HG02642 (cell line): ENCODE measurements at regions not wholly inside any gene's neighbourhood (a gene's known extent, or its start where the extent isn't known, plus 50 kb on each side); places are given as distances from the start of the nearest gene placed in this dataset.

Experiments
- ATAC-seq: cut with Tn5 transposase; IDR thresholded peaks from one replicate; pipeline ENCODE4 v1.9.1; 2021; ENCODE audit warnings: mild to moderate bottlenecking; ENCODE audit not compliant: unreplicated experiment, poor library complexity

- no peak for ATAC-seq
These were observed 81.7 kb upstream of the PDE10A start for GRCh38 chr6:165744555-165745228.

- no peak for ATAC-seq
These were observed 80.4 kb upstream of the PDE10A start for GRCh38 chr6:165743366-165743898.

- ATAC-seq: no peak
These were observed 79.0 kb upstream of the PDE10A start for GRCh38 chr6:165742047-165742446.

- no peak for ATAC-seq
These were observed 74.4 kb upstream of the PDE10A start for GRCh38 chr6:165737396-165737795.

- no peak for ATAC-seq
These were observed 72.0 kb upstream of the PDE10A start for GRCh38 chr6:165735065-165735464.

- ATAC-seq: no peak
These were observed 70.4 kb upstream of the PDE10A start for GRCh38 chr6:165733489-165733791.

- peak; percentile 76 for ATAC-seq
These were observed 69.9 kb upstream of the PDE10A start for GRCh38 chr6:165732696-165733488.

GRCh38 chr6:165729307-165729936, 66.4 kb upstream of the PDE10A start:
- peak; percentile 47 for ATAC-seq

GRCh38 chr6:165728216-165728615, 65.2 kb upstream of the PDE10A start:
- ATAC-seq: no peak

- ATAC-seq: no peak
These were observed 63.9 kb upstream of the PDE10A start for GRCh38 chr6:165726965-165727381.

GRCh38 chr6:165726290-165726875, 63.3 kb upstream of the PDE10A start:
- ATAC-seq: no peak

GRCh38 chr6:165725201-165725600, 62.2 kb upstream of the PDE10A start:
- ATAC-seq: no peak

- ATAC-seq: no peak
These were observed 60.3 kb upstream of the PDE10A start for GRCh38 chr6:165723326-165723725.

- no peak for ATAC-seq
These were observed 59.0 kb upstream of the PDE10A start for GRCh38 chr6:165722022-165722421.

GRCh38 chr6:165721356-165721755, 58.3 kb upstream of the PDE10A start:
- no peak for ATAC-seq

GRCh38 chr6:165718491-165718891, 55.5 kb upstream of the PDE10A start:
- no peak for ATAC-seq

GRCh38 chr6:165717732-165718465, 54.9 kb upstream of the PDE10A start:
- no peak for ATAC-seq

GRCh38 chr6:165716886-165717285, 53.8 kb upstream of the PDE10A start:
- no peak for ATAC-seq

- ATAC-seq: no peak
These were observed 52.4 kb upstream of the PDE10A start for GRCh38 chr6:165715428-165715827.

GRCh38 chr6:165714907-165715306, 51.9 kb upstream of the PDE10A start:
- ATAC-seq: no peak
